ENCODE measurements at regions not wholly inside any gene's neighbourhood (a gene's known extent, or its start where the extent isn't known, plus 50 kb on each side); places are given as distances from the start of the nearest gene placed in this dataset.

GRCh38 chr1:4203501-4203900, 303.4 kb upstream of the C1orf174 start:
- ATAC-seq: no peak
- H3K9me3 ChIP-seq: peaks cover 13% of the 10 kb centered on the region
- DNase-seq: no peak
- H3K4me3 ChIP-seq: no peak overlapping the region
- H3K4me1 ChIP-seq: no peaks in the 10 kb centered on the region
- intact Hi-C loops (cut with DNase I): no loop called here
- H3K27ac ChIP-seq: no peak overlapping the region
- TF ChIP-seq CTCF (IDR thresholded peaks at IDR 0.05): no peak
- no peaks in the 10 kb centered on the region for H3K36me3 ChIP-seq
- peaks cover 4% of the 10 kb centered on the region for H3K27me3 ChIP-seq (ENCODE audit: low read depth)

GRCh38 chr1:4207183-4207582, 307.1 kb upstream of the C1orf174 start:
- intact Hi-C loops (cut with DNase I): no loop called here

GRCh38 chr1:4207842-4208692, 308.0 kb upstream of the C1orf174 start:
- Histone ChIP-seq H3K4me3 (no peak overlapping the region), H3K27me3 (ENCODE audit: low read depth) (peaks cover 16% of the 10 kb centered on the region), H3K9me3 (peaks cover 7% of the 10 kb centered on the region), H3K27ac (no peak overlapping the region), H3K36me3 (no peaks in the 10 kb centered on the region), H3K4me1 (no peaks in the 10 kb centered on the region)
- no peak for TF ChIP-seq CTCF (IDR thresholded peaks at IDR 0.05)
- intact Hi-C loops (cut with DNase I): no loop called here
- DNase-seq (no peak), ATAC-seq (no peak)

More at GRCh38 chr1:4207183-4207582, 307.1 kb upstream of the C1orf174 start:
- Histone ChIP-seq H3K9me3 (peaks cover 10% of the 10 kb centered on the region), H3K4me3 (no peak overlapping the region), H3K27ac (no peak overlapping the region), H3K27me3 (ENCODE audit: low read depth) (peaks cover 12% of the 10 kb centered on the region), H3K36me3 (no peaks in the 10 kb centered on the region), H3K4me1 (no peaks in the 10 kb centered on the region)
- no peak for TF ChIP-seq CTCF (IDR thresholded peaks at IDR 0.05)
- DNase-seq: no peak
- no peak for ATAC-seq

- DNase-seq (no peak), ATAC-seq (no peak)
- no peak overlapping the region for H3K4me3 ChIP-seq
- no peak for TF ChIP-seq CTCF (IDR thresholded peaks at IDR 0.05)
- H3K27me3 ChIP-seq (ENCODE audit: low read depth): peaks cover 19% of the 10 kb centered on the region
- no peaks in the 10 kb centered on the region for H3K4me1 ChIP-seq
- H3K9me3 ChIP-seq: peaks cover 7% of the 10 kb centered on the region
- intact Hi-C loops (cut with DNase I): no loop called here
- no peaks in the 10 kb centered on the region for H3K36me3 ChIP-seq
- H3K27ac ChIP-seq: no peak overlapping the region
Observed at GRCh38 chr1:4210043-4210442, 310.0 kb upstream of the C1orf174 start.

- TF ChIP-seq CTCF (IDR thresholded peaks at IDR 0.05): no peak
Observed at GRCh38 chr1:4212796-4213195, 312.7 kb upstream of the C1orf174 start.

More at GRCh38 chr1:4212796-4213195, 312.7 kb upstream of the C1orf174 start:
- no peak overlapping the region for H3K27ac ChIP-seq
- intact Hi-C loops (cut with DNase I): no loop called here
- no peak for ATAC-seq
- no peaks in the 10 kb centered on the region for H3K36me3 ChIP-seq
- no peaks in the 10 kb centered on the region for H3K4me1 ChIP-seq
- peaks cover 16% of the 10 kb centered on the region for H3K27me3 ChIP-seq (ENCODE audit: low read depth)
- no peak for DNase-seq
- no peaks in the 10 kb centered on the region for H3K9me3 ChIP-seq
- no peak overlapping the region for H3K4me3 ChIP-seq

All from lower lobe of right lung (tissue), 2 donors.